GM21576 (cell line): ENCODE measurements at regions not wholly inside any gene's neighbourhood (a gene's known extent, or its start where the extent isn't known, plus 50 kb on each side); places are given as distances from the start of the nearest gene placed in this dataset.

ENCODE experiments used
- ATAC-seq: cut with Tn5 transposase; IDR thresholded peaks from one replicate; pipeline ENCODE4 v1.9.1; 2021; ENCODE audit warnings: mild to moderate bottlenecking, moderate library complexity; ENCODE audit not compliant: unreplicated experiment

DNA sequence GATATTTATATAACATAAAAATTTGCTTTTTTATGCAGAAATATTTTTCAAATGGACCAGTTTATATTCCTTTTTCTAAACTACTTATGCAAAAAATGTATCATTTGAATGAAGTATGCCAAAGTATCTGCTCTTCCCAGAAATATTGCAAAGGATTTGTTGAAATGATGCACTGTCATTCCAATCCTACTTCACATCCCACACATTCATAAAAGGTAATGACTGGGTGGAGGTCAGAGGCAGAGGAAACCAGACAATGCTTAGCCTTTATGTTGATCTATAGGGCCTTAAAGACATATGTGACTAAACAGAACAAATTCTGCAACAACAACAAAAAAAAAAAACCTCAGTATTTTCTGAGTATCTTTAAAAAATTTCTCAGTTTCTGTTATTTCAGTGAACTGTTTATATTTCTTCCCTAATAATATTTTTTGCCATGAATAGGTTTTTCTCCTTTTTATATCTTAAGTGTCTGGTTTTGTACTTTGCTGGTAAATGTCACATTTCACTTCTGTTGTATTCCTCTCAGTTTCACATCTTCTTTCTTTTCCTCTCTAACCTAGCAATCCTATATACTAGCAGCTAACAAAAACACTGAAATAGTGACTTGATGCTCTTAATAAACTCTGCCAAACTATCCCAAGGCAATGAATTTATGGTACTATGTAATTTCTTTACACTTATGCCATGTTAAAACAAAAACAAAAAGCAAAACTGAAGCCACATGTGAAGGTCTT, 374.1 kb downstream of the BCKDHB start:
- ATAC-seq: no peak

DNA sequence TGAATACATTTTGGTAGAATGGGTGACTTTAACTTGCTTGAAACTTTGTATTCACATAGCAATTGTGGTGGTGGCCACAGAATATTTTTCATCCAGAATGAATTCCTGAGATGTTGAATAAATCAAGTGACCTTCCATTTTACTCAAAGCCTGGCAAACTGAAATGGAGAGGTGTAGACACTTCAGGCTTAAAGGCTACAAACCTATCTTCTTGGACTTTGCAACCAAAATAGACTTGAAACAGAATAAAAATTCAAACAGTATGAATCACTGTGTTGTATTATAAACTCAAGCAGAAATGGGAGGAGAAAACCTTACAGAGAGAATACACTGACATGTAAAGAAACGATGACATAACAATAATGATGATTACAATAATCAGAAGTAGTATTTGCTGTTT, 371.6 kb downstream of the BCKDHB start:
- no peak for ATAC-seq

- ATAC-seq: no peak
Observed at GRCh38 chr6:80477591-80477990, 371.1 kb downstream of the BCKDHB start.

GRCh38 chr6:80472271-80472670, 365.8 kb downstream of the BCKDHB start:
- ATAC-seq: no peak

GRCh38 chr6:80469977-80470376, 363.5 kb downstream of the BCKDHB start:
- no peak for ATAC-seq

DNA sequence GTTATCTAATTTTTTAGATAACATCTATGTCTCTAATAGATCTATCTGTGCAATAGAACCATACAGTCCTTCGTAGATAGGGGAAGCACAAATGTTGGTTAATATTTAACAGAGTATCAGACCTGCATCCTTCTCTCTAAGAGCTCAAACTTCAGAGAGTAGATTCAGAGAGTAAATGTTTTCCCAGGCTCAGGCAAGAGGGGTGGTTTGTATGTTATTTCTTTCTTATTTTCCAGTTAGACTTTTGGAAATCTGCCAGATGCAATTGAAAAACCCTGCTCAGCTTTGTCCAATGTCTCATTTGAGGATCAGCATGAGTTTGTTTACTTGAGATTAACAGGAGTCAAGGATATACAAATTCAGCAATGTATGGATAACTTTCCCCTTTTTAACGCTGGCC, 361.9 kb downstream of the BCKDHB start:
- ATAC-seq: no peak

GRCh38 chr6:80467408-80467807, 360.9 kb downstream of the BCKDHB start:
- ATAC-seq: no peak

- no peak for ATAC-seq
Observed at GRCh38 chr6:80466981-80467380, 360.5 kb downstream of the BCKDHB start.

- ATAC-seq: no peak
Observed at GRCh38 chr6:80465513-80465912, 359.0 kb downstream of the BCKDHB start.

GRCh38 chr6:80464901-80465300, 358.4 kb downstream of the BCKDHB start:
- no peak for ATAC-seq

DNA sequence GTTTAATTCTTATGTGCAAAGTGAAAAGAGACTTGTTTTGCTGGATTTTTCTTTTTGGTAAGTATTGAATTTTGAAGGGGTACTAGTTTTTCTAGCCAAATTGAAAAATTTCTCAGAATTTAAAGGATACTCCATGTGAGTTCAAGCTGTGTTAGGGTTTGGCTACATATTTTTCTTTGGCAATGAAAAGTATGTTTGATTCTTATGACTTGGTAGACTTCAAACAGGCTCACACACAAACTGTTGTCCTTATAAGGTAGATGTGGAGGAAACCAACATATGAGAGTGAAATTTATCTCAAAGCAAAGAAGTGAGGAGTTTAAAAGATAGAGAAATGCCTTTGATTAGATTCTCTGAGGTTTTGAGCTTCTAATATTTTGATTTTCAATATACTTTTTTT, 356.7 kb downstream of the BCKDHB start:
- no peak for ATAC-seq

DNA sequence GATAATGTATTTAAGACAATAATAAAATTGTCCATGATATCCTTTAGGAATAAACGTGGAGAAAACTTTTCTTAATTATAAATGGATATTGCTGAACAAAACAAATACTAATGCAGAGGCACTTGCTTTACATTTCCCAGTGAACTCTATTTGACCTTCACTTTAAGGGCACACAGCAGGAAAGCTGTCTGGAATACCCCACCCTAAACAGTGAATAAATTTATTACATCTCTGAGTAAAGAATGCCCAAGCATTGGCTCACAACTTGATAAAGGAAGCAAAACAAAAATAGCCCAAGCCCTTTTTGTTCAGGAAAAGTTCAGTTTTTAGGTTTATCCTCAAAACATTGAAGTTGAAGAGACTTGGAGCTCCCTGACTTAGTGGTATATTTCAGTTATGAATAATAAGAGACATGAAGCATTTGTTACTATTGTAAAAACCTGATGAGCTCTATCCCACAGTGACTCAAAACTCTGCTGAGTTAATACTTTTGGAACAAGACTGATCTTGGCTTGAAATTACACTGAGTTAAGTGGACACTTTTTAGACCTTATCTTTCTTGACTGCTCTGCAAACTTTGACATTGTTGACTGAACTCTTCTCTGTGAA, 353.9 kb downstream of the BCKDHB start:
- ATAC-seq: no peak

- no peak for ATAC-seq
Observed at GRCh38 chr6:80457439-80457933, 351.0 kb downstream of the BCKDHB start.

GRCh38 chr6:80456724-80457438, 350.4 kb downstream of the BCKDHB start:
- no peak for ATAC-seq

GRCh38 chr6:80454661-80455365, 348.3 kb downstream of the BCKDHB start:
- ATAC-seq: no peak

- no peak for ATAC-seq
Observed at GRCh38 chr6:80454197-80454596, 347.7 kb downstream of the BCKDHB start.

DNA sequence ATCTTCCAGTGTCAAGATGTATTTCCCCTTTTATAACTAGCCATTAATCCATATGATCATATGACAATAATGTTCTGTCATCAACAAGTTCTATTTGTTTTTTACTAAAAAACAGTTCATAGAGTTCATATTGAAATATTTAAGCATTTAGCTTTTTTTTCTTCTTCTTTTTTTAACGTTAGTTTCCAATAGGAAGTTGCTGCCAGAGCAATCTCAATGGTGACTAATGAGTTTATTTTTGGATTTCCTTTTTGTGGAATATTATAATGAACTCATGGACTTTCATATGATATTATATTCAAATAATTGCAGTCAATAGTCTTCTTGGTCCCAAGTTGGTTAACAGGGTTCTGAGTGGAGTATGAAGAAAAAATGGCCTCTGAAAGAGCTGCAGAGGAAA, 343.3 kb downstream of the BCKDHB start:
- ATAC-seq: no peak

GRCh38 chr6:80446454-80447045, 340.1 kb downstream of the BCKDHB start:
- no peak for ATAC-seq

GRCh38 chr6:80445751-80446150, 339.3 kb downstream of the BCKDHB start:
- no peak for ATAC-seq

DNA sequence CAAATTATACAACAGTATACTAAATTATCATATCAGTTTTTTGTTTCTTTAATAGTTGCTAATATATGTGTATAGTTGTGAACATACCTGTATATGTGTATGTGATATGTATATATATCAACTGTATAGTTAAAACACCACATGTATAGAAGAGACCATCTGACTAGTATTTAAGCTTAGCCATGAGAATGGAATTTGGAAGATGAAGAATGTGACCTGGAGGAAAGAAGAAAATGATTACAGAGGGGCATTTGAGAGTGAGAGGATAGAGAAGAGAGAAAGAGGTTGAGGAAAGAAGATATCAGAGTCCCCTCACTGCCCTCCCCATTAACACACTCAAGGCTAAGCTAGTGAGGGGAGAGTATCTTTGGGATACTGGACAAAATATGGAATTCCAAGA, 335.9 kb downstream of the BCKDHB start:
- ATAC-seq: no peak

DNA sequence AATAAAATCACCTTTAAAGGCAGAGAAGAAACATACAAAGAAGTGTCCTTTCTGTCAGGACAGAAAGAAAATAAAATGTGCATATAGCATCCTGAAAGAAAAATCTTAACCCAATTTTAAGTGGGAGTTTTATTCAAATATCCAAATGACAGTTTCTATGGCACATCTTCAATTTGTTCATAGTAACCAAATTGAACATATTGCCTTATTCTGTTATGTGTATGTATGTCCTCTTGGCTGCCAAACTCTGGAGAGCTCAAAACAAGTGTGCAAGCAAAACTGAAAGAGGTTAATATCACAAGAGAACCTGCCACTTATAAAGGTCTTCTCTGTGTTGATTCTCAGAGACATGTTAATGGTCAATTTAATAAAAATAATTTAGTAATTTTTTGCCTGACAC, 334.7 kb downstream of the BCKDHB start:
- ATAC-seq: no peak
